Suprapubic skin (tissue), 4 donors: ENCODE measurements at regions not wholly inside any gene's neighbourhood (a gene's known extent, or its start where the extent isn't known, plus 50 kb on each side); places are given as distances from the start of the nearest gene placed in this dataset.

Experiments used
- DNase-seq, 2 donors: peaks; one replicate each; pipeline ENCODE4 v3.0.0-alpha.2; 2019; ENCODE audit warnings: low spot score in 2 of 2
- H3K27ac ChIP-seq: fragments of 200-600 bp; sonication (generic); one replicate; pipeline ENCODE4 v1.5.1; 2019
- H3K27me3 ChIP-seq: fragments of 200-600 bp; sonication (generic); one replicate; pipeline ENCODE4 v1.5.1; 2019
- H3K36me3 ChIP-seq: fragments of 200-600 bp; sonication (generic); one replicate; pipeline ENCODE4 v1.5.1; 2019
- H3K4me1 ChIP-seq: fragments of 200-600 bp; sonication (generic); one replicate; pipeline ENCODE4 v1.5.1; 2019
- H3K4me3 ChIP-seq: fragments of 200-600 bp; sonication (generic); one replicate; pipeline ENCODE4 v1.5.1; 2019; ENCODE audit warnings: mild to moderate bottlenecking
- H3K9me3 ChIP-seq: fragments of 200-600 bp; sonication (generic); one replicate; pipeline ENCODE4 v1.5.1; 2019
- CTCF ChIP-seq, 2 donors: fragments of 200-600 bp in 1 of 2; fragments of 450-650 bp in 1 of 2; sonication (generic) in 1 of 2; IDR thresholded peaks; one replicate each; pipeline ENCODE4 v1.5.1; 2016 to 2019; ENCODE audit warnings: antibody characterized with exemption in 2 of 2, mild to moderate bottlenecking in 1 of 2, moderate library complexity in 1 of 2
- EP300 ChIP-seq: sonication (generic); formaldehyde crosslinking; IDR thresholded peaks from one replicate; pipeline ENCODE4 v1.6.1; 2017; ENCODE audit warnings: antibody characterized with exemption
- POLR2A ChIP-seq, 2 donors: fragments of 450-650 bp; IDR thresholded peaks; one replicate each; pipeline ENCODE4 v1.6.1; 2017; ENCODE audit warnings: antibody characterized with exemption in 2 of 2, mild to moderate bottlenecking in 2 of 2, moderate library complexity in 2 of 2
- POLR2AphosphoS5 ChIP-seq, 3 donors: sonication (generic); formaldehyde crosslinking; IDR thresholded peaks; one replicate each; pipeline ENCODE4 v1.6.1; 2017; ENCODE audit warnings: antibody characterized with exemption in 3 of 3
- WGBS: methylation state at CpG from one replicate; pipeline ENCODE4 v1.1.5; 2018; 5-methylcytosine and 5-hydroxymethylcytosine counted together

GRCh38 chr13:34035178-34035577, 217.2 kb downstream of the RFC3 start:
- DNase-seq, result no peak
- no peak for TF ChIP-seq POLR2A (IDR thresholded peaks at IDR 0.05)
- no peak for TF ChIP-seq CTCF (IDR thresholded peaks at IDR 0.05)
- no peak for TF ChIP-seq EP300
- no peak for TF ChIP-seq POLR2AphosphoS5 (IDR thresholded peaks at IDR 0.05)
- Histone ChIP-seq H3K27me3 (no peaks in the 10 kb centered on the region), H3K27ac (no peak overlapping the region), H3K36me3 (no peaks in the 10 kb centered on the region), H3K4me3 (no peak overlapping the region), H3K9me3 (no peaks in the 10 kb centered on the region), H3K4me1 (no peaks in the 10 kb centered on the region)
- 87% methylated on average over 4 of the region's 4 CpGs for WGBS

- no peak for DNase-seq
- TF ChIP-seq EP300 (no peak), POLR2A (IDR thresholded peaks at IDR 0.05) (no peak), POLR2AphosphoS5 (IDR thresholded peaks at IDR 0.05) (no peak), CTCF (IDR thresholded peaks at IDR 0.05) (no peak)
- Histone ChIP-seq H3K4me3 (no peak overlapping the region), H3K9me3 (no peaks in the 10 kb centered on the region), H3K36me3 (no peaks in the 10 kb centered on the region), H3K27me3 (no peaks in the 10 kb centered on the region), H3K27ac (no peak overlapping the region), H3K4me1 (no peaks in the 10 kb centered on the region)
- WGBS, result 77% methylated on average over 3 of the region's 3 CpGs
These were observed 217.9 kb downstream of the RFC3 start for GRCh38 chr13:34035676-34036325.

GRCh38 chr13:34037636-34038540, 219.9 kb downstream of the RFC3 start:
- H3K27me3 ChIP-seq, result no peaks in the 10 kb centered on the region
- WGBS, result 90% methylated on average over 7 of the region's 7 CpGs
- no peak overlapping the region for H3K4me3 ChIP-seq
- no peak for DNase-seq
- no peak for TF ChIP-seq CTCF (IDR thresholded peaks at IDR 0.05)
- TF ChIP-seq EP300, result no peak
- TF ChIP-seq POLR2A (IDR thresholded peaks at IDR 0.05), result no peak
- no peak for TF ChIP-seq POLR2AphosphoS5 (IDR thresholded peaks at IDR 0.05)
- H3K27ac ChIP-seq, result no peak overlapping the region
- H3K9me3 ChIP-seq, result no peaks in the 10 kb centered on the region
- H3K4me1 ChIP-seq, result no peaks in the 10 kb centered on the region
- no peaks in the 10 kb centered on the region for H3K36me3 ChIP-seq

GRCh38 chr13:34038541-34039068, 220.7 kb downstream of the RFC3 start:
- Histone ChIP-seq H3K4me1 (no peaks in the 10 kb centered on the region), H3K36me3 (no peaks in the 10 kb centered on the region), H3K27ac (no peak overlapping the region), H3K9me3 (no peaks in the 10 kb centered on the region), H3K4me3 (no peak overlapping the region), H3K27me3 (no peaks in the 10 kb centered on the region)
- TF ChIP-seq POLR2AphosphoS5 (IDR thresholded peaks at IDR 0.05), result no peak
- no peak for TF ChIP-seq POLR2A (IDR thresholded peaks at IDR 0.05)
- no peak for TF ChIP-seq CTCF (IDR thresholded peaks at IDR 0.05)
- TF ChIP-seq EP300, result no peak
- DNase-seq, result no peak
- 83% methylated on average over 5 of the region's 5 CpGs for WGBS

GRCh38 chr13:34039678-34040077, 221.7 kb downstream of the RFC3 start:
- Histone ChIP-seq H3K9me3 (no peaks in the 10 kb centered on the region), H3K27ac (no peak overlapping the region), H3K27me3 (no peaks in the 10 kb centered on the region), H3K4me3 (no peak overlapping the region), H3K4me1 (peaks cover 8% of the 10 kb centered on the region), H3K36me3 (no peaks in the 10 kb centered on the region)
- DNase-seq, result no peak
- no peak for TF ChIP-seq POLR2AphosphoS5 (IDR thresholded peaks at IDR 0.05)
- TF ChIP-seq CTCF (IDR thresholded peaks at IDR 0.05), result no peak
- no peak for TF ChIP-seq EP300
- no peak for TF ChIP-seq POLR2A (IDR thresholded peaks at IDR 0.05)
- WGBS, result 96% methylated on average over 1 of the region's 1 CpG
